ENCODE measurements at regions not wholly inside any gene's neighbourhood (a gene's known extent, or its start where the extent isn't known, plus 50 kb on each side); places are given as distances from the start of the nearest gene placed in this dataset.
A peak's percentile ranks its signal among the peaks of the same experiment; 100 is the strongest.

DNA sequence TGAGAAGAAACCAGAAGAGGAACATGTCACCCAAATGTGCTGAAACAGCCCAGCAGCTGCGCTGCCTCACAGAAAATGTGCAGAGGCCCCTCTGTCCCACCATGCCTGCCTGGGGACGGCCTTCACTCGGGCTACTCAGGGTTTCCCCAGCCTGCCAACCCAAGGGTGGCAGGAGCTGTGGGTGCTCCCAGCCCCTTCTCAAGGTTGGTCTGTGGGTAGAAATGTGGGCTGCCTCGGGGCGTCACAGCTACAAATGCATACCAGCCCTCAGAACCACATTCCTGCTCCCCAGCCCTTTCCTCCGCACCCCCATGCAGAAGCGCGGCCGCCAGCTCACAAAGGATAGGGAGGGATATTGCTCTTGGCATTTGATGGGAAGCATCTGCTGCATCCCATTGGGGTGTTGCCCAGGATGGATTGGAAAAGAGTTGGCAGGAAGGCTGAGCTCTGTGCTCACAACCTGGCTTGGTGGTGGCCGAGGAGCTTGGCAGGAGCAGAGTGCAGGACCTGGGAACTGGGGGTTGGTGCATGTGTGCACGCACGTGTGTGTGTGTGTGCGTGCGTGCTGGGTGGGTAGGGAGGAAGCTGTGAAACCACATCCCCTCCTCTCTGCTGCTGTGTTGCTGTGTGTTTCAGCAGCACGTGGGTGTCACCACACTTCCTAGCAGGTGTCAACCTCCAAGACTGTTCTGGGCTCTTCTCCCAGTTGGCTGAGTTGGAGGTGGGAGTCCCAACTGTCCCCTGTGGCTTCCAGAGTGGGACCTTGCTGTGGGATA lies 304.4 kb downstream of the SEC14L1 start (continued):
- no peak for TF ChIP-seq PRDM10 (IDR thresholded peaks at IDR 0.05; ENCODE audit: partially characterized antibody)
- no peak for TF ChIP-seq ZNF165 (CRISPR knock-in tag; IDR thresholded peaks at IDR 0.05; ENCODE audit: borderline replicate concordance)
- TF ChIP-seq KLF16 (IDR thresholded peaks at IDR 0.05) = no peak
- no peak for TF ChIP-seq NUFIP1 (IDR thresholded peaks at IDR 0.05; ENCODE audit: partially characterized antibody)
- no peak for TF ChIP-seq ILK (tag; IDR thresholded peaks at IDR 0.05; ENCODE audit: borderline replicate concordance, low read depth)
- TF ChIP-seq ZNF696 (CRISPR knock-in tag; conservative IDR thresholded peaks at IDR 0.05) = no peak
- 0 out of 2 replicates have a peak, but pooled peaks have one; percentile 19 for TF ChIP-seq FOXP1 (CRISPR knock-in tag; IDR thresholded peaks at IDR 0.05)
- TF ChIP-seq ELF2 (CRISPR knock-in tag; IDR thresholded peaks at IDR 0.05) = no peak
- no peak for TF ChIP-seq NR4A1 (CRISPR knock-in tag; IDR thresholded peaks at IDR 0.05)
- TF ChIP-seq NR4A1 (tag; IDR thresholded peaks at IDR 0.05) = no peak
- no peak for TF ChIP-seq HNRNPLL (IDR thresholded peaks at IDR 0.05; ENCODE audit: low read depth, low read length, poor library complexity, severe bottlenecking)
- no peak for TF ChIP-seq U2AF1 (optimal IDR thresholded peaks at IDR 0.05; ENCODE audit: low read depth, low read length)
- no peak for TF ChIP-seq SMC3 (conservative IDR thresholded peaks at IDR 0.05; ENCODE audit: insufficient read depth, low read depth, low read length)
- no peak for TF ChIP-seq NFATC3 (IDR thresholded peaks at IDR 0.05)
- TF ChIP-seq BDP1 (IDR thresholded peaks at IDR 0.05; ENCODE audit: insufficient read depth, insufficient read length) = no peak
- no peak for TF ChIP-seq PRMT5 (CRISPR knock-in tag; IDR thresholded peaks at IDR 0.05)
